Stimulated activated CD4-positive, alpha-beta T cell treated with anti-CD3 and anti-CD28 coated beads, TNF-alpha, amount 100 ng/mL, for 48 hours (primary cell): ENCODE measurements at regions not wholly inside any gene's neighbourhood (a gene's known extent, or its start where the extent isn't known, plus 50 kb on each side); places are given as distances from the start of the nearest gene placed in this dataset.

Experiments used
- DNase-seq, 3 donors: peaks; one replicate each; pipeline ENCODE4 v3.0.0-alpha.2; 2020; ENCODE audit warnings: low read depth in 3 of 3

- DNase-seq: no peak
These were observed 66.3 kb upstream of the SP4 start for GRCh38 chr7:21361413-21362125.

GRCh38 chr7:21364801-21365271, 63.0 kb upstream of the SP4 start:
- DNase-seq: no peak

DNA sequence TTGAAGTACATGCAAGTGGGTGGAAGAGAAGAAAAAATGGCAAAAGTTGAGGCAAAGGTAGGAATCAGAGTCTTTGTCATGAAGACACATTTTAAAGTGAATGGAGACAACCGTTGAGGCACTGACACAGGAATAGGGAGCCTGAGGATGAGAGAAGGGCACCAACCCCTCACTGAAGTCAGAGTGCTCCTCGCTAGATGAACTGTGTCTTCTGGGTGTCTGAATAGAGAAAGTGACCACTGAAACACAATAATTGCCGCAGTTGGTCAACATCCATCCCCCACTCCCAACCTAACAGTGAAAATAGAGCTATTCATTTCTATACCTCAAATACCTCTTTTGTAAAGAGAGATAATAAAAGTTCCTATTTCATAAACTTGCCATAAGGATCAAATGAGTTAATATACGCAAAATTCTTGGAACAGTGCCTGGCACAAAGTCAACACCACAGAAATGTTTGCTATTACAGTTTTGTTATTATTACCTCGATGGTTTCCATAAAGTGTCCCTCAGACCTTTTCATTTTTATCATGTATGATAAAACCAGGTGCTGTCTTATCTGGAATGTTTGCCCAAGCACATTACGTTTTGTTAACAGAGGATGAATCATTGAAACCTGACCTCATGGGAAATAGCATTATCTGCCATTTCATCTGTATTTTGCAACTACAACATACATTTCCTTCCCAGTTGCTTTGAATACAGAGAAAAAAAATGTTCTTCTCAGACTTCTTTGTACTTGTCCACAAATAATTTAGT, 61.8 kb upstream of the SP4 start:
- no peak for DNase-seq

DNA sequence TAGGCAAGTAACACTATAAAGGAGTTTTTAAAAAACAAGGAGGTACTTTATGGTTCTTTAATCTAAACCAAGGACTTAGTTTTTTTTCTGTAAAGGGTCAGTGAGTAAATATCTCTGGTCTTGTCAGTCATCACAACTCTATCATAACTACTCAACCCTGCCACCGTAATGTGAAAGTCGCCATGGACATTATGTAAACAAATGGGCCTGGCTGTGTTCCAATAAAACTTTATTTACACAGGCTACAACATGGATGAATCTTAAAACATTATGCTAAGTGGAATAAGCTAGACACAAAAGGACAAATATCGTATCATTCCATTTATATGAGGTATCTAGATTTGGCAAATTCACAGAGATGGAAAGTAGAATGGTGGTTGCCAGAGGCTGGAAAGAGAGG, 60.8 kb upstream of the SP4 start:
- no peak for DNase-seq

DNA sequence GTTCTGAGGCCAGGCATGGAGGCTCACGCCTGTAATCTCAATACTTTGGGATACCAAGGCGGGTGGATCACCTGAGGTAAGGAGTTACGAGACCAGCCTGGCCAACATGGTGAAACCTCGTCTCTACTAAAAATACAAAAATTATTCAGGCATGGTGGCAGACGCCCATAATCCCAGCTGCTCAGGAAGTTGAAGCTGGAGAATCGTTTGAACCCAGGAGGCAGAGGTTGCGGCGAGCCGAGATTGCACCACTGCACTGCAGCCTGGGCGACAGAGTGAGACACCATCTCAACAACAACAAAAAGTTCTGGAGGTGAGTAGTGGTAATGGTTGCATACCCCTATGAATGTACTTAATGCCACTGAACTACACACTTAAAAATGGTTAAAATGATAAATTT, 60.3 kb upstream of the SP4 start:
- DNase-seq: no peak

DNA sequence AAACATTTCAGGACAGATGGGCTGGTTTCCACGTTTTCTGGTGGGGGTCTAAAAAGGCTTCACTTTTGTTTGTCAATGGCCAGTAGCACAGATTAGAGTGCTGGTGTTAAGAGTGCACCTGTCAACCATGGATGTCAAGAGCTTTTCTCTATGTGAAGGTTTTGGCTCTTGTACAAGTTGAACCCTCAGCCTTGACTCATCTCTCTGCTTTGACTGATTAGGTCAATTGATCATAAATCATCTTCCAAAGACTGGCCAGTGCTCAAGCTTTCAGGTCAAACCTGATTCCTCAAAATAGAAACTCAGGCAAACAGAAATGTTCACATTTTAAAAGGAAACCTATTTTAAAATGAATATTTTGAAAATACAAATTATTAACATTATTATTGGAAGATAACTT, 59.6 kb upstream of the SP4 start:
- DNase-seq: no peak

GRCh38 chr7:21370283-21370982, 57.5 kb upstream of the SP4 start:
- no peak for DNase-seq

DNA sequence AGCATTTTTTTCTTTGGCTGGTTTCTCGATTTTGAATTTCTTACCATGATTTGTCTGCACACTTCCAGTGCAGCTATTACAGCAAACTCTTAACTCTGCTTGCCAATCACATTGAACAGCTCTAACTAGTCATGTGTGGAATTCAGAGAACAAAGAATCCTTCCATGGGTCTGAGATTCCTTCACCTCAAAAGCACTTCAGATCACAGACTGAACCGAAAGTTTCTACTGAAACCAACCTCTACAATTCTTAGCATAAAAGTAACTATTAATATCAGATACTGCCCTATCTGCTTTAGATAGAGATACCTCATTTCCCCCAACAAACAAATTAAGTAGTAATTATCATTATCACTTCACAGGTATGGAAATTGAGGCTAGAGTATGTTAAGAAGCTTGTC, 56.5 kb upstream of the SP4 start:
- no peak for DNase-seq

DNA sequence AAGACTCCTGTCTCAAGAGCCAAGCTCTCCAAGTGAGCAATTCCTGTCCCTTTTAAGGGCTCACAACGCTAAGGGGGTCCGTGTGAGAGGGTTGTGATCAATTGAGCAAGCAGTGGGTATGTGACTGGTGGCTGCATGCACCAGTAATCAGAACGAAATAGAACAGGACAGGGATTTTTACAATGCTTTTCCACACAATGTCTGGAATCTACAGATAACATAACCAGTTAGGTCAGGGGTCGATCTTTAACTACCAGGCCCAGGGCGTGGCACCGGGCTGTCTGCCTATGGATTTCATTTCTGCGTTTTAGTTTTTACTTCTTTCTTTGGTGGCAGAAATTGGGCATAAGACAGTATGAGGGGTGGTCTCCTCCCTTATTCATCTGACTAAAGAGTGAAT, 54.9 kb upstream of the SP4 start:
- no peak for DNase-seq

GRCh38 chr7:21374134-21374533, 53.7 kb upstream of the SP4 start:
- DNase-seq: no peak

DNA sequence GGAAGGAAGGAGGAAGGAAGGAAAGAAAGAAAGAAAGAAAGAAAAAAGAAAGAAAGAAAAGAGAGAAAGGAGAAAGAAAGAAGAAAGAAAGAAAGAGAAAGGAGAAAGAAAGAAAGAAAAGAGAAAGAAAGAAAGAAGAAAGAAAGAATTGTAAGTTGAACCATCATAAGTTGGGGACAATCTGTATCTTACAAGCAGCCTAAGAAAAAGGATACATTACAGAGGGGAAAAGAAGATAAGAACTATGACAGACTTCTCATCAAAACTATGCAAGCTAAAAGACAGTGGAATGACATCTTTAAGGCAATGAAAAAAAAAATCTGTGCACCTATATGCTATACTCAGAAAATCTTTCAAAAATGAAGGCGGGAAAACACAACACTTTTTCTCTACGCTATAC, 50.3 kb upstream of the SP4 start:
- no peak for DNase-seq
